ENCODE measurements at regions not wholly inside any gene's neighbourhood (a gene's known extent, or its start where the extent isn't known, plus 50 kb on each side); places are given as distances from the start of the nearest gene placed in this dataset.
"Not testable (repeated sequence)": the region's sequence is repeated elsewhere in the genome, so short reads cannot be mapped to it uniquely, and the experiment has no call there.

DNA sequence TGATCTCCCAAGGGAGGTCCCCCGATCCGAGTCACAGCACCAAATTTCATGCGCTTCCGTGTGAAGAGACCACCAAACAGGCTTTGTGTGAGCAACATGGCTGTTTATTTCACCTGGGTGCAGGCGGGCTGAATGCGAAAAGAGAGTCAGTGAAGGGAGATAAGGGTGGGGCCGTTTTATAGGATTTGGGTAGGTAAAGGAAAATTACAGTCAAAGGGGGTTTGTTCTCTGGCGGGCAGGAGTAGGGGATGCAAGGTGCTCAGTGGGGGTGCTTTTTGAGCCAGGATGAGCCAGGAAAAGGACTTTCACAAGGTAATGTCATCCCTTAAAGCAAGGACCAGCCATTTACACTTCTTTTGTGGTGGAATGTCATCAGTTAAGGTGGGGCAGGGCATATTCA lies 309.2 kb upstream of the PAPPA start:
- not testable (repeated sequence) for TF ChIP-seq POLR2A (IDR thresholded peaks at IDR 0.05)
- TF ChIP-seq, protein P1, sequence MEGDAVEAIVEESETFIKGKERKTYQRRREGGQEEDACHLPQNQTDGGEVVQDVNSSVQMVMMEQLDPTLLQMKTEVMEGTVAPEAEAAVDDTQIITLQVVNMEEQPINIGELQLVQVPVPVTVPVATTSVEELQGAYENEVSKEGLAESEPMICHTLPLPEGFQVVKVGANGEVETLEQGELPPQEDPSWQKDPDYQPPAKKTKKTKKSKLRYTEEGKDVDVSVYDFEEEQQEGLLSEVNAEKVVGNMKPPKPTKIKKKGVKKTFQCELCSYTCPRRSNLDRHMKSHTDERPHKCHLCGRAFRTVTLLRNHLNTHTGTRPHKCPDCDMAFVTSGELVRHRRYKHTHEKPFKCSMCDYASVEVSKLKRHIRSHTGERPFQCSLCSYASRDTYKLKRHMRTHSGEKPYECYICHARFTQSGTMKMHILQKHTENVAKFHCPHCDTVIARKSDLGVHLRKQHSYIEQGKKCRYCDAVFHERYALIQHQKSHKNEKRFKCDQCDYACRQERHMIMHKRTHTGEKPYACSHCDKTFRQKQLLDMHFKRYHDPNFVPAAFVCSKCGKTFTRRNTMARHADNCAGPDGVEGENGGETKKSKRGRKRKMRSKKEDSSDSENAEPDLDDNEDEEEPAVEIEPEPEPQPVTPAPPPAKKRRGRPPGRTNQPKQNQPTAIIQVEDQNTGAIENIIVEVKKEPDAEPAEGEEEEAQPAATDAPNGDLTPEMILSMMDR (IDR thresholded peaks at IDR 0.05): not testable (repeated sequence)
